GM19452 (cell line): ENCODE measurements at regions not wholly inside any gene's neighbourhood (a gene's known extent, or its start where the extent isn't known, plus 50 kb on each side); places are given as distances from the start of the nearest gene placed in this dataset.
"Not testable (repeated sequence)": the region's sequence is repeated elsewhere in the genome, so short reads cannot be mapped to it uniquely, and the experiment has no call there.

ENCODE experiments used
- ATAC-seq: cut with Tn5 transposase; IDR thresholded peaks from one replicate; pipeline ENCODE4 v1.9.1; 2021; ENCODE audit not compliant: unreplicated experiment

DNA sequence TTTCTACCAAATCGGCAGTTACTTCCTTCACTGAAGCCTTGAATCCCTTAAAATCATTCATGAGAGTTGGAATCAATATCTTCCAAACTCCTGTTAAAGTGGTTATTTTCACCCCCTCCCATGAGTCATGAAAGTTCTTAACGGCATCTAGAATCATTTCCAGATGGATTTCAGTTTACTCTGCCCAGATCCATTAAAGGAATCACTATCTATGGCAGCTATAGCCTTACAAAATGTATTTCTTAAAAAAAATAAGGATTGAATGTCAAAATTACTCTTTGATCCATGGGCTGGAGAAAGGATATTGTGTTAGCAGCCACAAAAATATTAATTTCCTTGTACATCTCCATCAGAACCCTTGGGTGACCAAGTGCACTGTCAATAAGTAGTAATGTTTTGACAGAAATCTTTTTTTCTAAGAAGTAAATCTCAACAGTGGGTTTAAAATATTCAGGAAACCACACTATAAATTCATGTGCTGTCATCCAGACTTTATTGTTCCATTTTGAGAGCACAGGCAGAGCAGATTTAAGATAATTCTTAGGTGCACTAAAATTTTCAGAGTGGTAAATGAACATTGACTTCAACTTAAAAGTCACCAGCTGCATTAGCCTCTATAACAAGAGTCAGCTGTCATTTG is 767.7 kb downstream of the DTWD2 start:
- ATAC-seq = no peak

DNA sequence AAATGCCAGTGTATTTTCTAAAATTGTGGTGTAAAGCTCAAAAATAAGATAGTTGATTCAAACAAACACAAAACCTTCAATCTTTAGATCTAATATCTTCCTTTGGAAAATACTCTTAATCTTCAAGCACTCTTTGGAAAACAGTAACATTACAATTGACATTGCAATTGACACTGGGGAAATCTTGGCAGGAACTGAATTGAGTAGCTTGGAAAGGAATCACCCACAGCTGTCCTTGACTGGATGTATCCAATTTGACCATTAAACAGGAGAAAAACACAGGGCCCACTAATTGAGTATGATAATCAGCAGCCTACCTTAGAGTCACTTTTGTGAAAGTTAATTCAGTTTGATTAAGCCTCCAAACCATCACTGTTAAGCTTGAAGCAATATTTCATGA is 776.7 kb downstream of the DTWD2 start:
- no peak for ATAC-seq

DNA sequence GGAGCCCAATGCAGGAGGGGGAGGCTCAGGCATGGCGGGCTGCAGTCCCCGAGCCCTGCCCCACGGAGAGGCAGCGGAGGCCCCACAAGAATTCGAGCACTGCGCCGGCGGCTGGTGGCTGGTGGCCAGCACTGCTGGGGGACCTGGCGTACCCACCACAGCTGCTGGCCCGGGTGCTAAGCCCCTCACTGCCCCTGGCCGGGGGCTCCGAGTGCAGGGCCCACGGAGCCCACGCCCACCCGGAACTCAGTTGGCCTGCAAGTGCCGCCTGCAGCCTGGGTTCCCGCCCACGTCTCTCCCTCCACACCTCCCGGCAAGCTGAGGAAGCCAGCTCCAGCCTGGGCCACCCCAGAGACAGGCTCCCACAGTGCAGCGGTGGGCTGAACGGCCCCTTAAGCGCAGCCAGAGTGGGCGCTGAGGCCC is 780.3 kb downstream of the DTWD2 start:
- ATAC-seq = no peak

DNA sequence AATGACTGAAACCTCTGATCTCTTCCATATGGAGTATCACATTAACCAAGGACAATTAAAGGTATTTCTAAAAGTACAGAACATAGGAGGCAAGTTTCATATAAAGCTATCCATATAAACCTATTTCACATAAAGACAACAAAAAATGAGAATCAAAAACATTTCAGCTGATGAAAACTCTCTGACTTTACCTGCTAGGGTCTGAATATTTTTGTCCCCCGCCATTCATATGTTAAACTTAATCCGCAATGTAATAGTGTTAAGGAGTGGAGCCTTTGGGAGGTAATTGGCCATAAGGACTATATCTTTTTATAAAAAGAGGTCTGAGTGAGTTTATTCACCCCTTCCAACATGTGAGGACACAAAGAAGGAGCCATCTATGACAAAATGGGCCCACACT is 788.5 kb downstream of the DTWD2 start:
- no peak for ATAC-seq

DNA sequence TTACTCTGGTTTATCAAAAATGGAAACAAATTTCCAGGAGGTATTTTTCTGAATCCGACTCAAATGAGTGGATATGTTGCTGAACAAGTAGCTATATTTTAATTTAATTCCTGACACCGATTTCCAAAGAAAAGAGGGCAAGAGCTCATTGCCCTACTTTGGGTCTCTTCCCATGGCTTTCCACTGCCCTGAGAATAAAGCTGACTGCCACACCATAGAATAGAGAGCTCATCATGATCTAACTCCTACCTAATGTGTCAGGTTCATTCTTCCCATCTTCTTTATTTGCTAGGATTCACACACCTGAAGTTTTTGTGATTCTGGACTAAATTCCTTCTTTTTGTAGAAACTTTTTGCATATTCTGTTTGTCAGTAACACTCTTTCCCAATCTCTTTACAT is 792.1 kb downstream of the DTWD2 start:
- no peak for ATAC-seq

DNA sequence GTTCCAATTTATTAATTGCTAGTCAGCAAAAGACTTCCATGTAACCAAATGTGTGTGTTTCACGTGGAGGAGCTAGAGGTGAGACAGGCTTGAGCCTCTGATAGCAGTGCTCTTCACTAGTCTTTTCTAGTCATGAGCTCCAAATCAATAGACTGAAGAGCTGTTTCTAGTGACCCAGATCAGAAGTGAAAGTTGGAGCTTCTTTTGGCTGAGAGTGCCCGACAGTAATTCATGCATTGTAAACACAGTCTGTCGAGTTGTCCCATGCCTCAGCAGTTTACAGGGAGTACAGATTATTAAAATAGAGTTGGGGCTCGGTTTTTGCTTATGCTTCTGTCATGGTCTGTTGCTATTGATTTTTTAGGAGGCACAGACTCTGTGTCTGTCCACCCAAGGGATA is 793.1 kb downstream of the DTWD2 start:
- ATAC-seq = no peak

DNA sequence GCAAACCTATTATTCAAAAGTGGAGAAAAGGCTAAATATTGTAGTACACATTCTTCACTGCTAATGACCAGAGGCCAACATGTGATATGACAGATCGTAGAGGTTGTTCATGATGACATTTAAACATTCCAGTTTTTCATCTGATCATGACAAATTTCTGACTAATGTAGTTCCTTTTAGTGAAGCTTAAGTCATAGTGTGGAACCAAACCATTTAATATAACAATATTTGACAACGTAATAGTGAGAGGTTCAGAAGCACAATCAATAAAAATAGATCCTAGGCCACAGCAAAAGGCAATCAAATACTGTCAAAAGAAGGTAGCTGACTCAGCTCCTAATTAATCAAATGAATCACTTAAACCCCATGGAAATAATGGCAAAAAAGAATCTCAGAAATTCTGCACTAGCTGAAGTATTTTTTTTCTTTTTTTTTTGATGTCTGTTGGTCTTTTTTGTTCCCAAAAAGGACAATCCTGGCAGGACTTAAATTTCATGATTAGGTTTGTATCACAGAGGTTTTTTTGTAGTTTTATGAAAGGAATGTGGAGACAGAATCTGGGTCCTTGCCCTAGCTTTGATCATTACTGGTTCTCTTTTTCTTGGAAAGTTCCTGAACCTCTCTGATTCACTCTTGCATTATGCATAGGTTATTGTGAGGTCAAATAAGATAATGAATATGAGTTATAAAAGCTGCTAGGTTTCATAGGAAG is 795.0 kb downstream of the DTWD2 start:
- no peak for ATAC-seq

DNA sequence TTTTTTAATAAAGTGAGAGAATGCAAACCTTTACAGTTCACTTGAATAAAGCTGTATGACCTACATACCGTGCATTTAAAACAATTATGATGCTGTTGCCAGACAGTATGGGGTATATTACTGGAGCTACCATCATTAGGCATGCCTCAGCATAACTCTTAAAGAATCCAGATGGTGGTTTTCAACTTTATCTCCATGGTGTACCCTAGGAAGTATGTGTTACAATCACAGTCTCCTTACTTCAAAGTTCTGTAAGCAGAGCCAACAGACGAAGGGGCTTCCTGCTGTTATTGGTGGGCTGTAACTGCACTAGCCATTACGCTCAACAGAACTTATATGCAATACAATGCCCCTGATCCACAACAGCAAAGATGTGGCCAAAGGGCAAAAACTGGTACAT is 803.3 kb downstream of the DTWD2 start:
- no peak for ATAC-seq

DNA sequence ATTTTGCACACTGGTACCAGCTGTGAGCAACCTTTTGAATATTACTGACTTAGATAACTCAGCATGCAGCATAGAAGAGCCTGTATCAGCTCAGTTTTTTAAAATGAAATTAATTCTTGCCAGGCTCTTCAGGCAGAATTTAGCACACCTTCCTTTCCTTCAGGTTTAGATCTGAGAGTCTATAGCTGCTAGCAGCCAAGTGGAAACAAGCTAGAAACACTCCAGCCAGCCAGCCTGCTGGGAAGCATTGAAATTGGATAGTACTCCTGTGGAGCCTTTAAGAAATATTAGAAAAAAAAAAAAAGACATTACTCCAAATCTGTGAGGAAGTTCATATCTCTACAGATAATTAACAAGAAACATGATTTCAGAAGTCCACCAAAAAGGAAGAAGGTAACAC is 812.2 kb downstream of the DTWD2 start:
- ATAC-seq = no peak

DNA sequence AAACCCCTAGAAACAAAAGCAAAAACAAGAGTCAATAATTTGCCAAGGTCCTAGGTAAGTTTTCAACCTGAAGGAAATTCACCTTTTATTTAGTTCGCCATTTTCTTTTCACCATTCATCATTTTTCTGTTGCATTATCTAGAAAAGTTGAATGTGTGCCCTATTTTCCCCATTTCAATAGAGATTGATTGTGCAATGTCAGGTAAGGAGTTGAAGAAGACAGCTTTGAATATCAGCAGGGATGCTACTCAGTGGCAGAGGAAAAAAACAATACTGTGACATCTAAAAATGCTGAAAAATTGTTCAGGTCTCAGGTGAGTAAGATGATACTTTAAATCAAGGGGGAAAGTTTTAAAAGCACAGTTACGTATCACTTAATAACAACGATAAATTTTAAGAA is 813.7 kb downstream of the DTWD2 start:
- no peak for ATAC-seq

DNA sequence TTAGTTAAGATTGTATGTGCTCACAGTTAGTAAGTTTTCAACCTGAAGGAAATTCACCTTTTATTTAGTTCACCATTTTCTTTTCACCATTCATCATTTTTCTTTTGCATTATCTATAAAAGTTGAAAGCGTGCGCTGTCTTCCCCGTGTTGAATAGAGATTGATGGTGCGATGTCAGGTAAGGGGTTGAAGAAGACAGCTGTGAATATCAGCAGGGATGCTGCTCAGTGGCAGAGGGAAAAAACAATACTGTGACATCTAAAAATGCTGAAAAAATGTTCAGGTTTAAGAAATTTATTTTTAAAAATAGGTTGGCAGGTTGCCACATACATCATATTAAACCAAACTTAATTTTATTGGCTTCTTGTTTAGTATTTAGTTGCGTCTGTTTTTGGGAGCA is 815.0 kb downstream of the DTWD2 start:
- no peak for ATAC-seq

DNA sequence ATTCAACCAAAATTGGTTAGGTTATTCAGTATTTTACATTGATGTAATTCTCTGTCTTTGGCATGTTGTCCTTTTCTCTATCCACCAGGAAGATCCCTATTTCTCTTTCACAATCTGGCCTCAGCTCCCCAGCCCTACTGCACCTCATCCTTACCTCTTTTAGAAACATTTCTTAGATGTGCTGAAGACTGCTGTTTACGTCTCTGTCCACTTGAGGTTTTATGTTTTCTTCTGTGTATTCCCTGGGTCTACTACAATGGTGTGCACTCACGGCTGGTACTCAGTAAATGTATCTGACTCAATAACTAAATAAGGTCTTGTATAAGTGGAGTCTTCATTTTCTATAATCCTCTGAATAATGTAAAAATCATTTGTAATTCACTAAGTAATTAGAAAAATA is 822.7 kb downstream of the DTWD2 start:
- no peak for ATAC-seq

DNA sequence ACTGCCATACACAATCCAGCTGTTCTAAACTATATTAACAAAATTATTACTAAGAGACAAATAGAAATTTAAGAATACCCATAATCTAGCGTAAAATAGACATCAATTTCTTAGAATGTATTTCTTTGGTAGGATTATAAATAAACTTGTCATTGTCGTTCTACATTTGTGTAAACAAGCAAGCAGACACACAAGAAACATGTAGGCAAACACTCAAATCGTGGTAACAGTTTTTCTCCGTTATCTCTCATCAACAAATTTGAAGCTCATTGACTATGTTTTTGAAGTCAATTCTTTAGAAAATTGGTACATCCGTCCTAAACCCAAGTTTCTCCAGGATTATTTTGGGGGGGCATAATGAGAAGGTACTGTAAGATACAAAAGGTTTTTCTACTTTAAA is 832.2 kb downstream of the DTWD2 start:
- ATAC-seq = no peak

DNA sequence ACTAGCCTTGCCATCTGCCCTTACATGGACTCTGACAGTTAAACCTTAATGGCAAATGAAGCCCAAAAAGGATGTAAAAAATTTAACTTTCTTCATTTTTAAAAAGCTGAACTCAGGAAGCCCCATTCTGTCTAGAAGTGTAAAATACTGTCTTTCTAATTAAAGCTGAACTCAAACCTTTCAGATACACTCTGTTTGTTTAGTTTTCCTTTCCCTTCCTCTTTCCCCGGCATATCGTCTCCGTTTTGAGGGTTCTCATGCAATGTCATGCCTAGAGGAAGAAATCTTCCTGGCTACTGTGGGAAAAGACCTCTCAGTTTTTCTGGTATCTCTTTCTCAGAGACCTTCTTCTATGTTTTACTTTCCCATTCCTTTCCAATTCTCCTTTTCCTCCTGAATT is 841.5 kb downstream of the DTWD2 start:
- ATAC-seq = no peak

DNA sequence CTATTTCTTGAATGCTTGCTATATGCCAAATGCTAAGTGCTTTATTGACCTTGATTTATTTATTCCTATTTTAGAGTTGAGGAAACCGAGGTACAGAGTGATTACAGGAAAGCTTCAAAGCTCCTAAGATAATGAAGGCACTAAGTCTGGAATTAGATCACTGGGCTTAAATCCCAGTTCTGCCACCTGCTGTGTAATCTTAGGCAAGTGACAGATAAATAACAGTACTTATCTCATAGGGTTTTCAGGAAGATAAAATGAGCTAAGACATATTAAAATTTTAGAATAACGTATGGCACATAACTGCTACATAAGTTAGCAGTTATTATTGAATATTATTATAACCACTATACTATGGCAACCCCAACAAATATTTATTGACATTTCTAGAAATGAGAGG is 843.8 kb downstream of the DTWD2 start:
- no peak for ATAC-seq

DNA sequence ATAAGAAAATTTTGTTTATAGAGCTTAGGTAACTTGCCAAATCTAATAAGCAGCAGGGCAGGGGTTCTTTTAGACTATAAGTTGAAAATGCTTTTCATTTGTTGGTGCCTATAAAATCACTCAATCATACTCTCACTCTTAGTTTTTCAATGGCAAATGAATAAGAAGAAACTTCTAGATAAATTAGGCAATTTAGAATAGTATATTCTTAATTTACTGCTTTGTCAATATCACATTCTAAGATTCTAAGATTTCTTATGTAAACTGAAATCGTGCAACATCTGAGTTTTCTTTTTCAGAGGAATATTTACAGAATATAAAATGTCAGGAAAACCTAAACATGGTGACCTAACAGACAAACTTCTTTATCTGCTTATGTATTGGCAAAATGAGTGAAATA is 849.0 kb downstream of the DTWD2 start:
- ATAC-seq = no peak

DNA sequence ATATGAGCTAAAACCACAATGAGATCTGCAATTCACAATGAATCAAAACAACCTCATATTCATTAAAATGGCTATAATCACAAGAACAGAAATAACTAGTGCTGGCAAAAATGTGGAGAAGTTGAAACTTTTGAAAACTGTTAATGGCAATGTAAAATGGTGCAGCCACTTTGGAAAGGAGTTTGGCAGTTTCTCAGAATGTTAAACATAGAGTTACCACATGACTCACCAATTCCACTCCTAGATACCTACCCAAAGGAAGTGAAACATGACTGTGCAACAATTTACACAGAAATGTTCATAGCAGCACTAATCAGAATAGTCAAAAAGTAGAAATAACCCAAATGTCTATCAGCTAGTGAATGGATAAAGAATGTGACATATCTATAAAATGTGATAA is 862.2 kb downstream of the DTWD2 start:
- ATAC-seq = no peak

DNA sequence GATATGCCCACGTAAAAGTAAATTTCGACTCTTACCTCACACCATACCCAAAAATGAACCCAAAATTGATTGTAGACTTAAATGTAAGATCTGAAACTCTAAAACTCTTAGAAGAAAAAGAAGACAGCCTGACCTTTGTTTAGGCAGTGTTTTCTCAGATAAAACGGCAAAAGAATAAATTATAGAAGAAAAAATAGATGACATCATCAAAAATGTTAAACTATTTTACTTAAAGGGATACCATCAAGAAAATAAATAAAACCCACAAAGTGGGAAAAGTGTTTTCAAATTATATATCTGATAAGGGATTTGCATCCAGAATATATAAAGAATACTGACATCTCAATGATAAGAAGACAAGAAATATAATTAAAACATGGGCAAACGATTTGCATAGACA is 862.7 kb downstream of the DTWD2 start:
- ATAC-seq = no peak

DNA sequence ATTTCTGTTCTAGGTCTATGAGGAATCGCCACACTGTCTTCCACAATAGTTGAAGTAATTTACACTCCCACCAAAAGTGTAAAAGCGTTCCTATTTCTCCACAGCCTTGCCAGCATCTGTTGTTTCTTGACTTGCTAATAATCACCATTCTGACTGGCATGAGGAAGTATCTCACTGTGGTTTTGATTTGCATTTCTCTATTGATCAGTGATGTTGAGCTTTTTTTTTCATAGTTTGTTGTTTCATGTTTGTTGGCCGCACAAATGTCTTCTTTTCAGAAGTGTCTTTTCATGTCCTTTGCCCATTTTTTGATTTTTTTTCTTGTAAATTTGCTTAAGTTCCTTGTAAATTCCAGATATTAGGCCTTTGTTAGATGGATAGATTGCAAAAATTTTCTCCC is 867.1 kb downstream of the DTWD2 start:
- ATAC-seq = no peak

DNA sequence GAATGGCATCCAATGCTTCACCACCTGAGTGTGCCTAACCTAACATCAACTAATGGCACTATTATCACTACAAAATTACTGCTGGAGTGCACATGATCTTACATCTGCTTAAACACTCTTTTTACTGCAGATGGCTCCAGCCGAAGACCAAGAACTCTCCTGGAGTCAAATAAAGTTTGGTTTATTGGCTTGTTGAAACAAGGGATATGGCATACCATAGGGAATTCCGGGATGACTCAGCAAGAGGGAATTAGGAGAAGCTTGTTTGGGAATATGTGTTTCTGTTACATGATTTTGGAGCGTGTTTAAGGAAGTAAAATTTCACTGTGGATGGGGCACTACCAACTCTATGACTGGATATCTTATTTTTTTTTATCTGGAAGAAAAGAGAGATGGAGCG is 872.6 kb downstream of the DTWD2 start:
- ATAC-seq = no peak

DNA sequence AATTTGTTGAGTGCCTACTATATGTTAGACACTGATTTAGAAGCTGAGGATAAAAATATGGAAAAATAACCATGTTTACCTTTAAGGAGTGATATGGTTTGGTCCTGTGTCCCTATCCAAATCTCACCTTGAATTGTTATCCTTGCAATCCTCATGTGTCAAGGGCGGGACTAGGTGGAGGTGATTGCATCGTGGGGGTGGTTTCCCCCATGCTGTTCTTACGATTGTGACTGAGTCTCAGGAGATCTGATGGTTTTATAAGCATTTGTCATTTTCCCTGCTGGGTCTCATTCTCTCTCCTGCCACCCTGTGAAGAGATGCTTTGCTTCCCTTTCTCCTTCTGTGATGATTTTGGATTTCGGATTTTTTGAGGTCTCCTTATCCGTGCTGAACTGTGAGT is 876.4 kb downstream of the DTWD2 start:
- no peak for ATAC-seq

DNA sequence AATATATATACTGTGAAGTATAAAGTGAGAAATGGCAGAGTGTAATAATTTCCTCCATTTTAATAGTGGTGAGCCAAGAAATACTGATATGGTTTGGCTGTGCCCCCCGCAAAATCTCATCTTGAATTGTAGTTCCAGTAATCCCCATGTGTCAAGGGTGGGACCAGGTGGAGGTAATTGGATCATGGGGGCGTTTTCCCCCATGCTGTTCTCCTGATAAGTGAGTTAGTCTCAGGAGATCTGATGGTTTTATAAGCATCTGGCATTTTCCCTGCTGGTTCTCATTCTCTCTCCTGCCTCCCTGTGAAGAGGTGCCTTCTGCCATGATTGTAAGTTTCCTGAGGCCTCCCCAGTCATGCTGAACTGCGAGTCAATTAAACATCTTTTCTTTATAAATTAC is 881.1 kb downstream of the DTWD2 start:
- ATAC-seq = not testable (repeated sequence)

DNA sequence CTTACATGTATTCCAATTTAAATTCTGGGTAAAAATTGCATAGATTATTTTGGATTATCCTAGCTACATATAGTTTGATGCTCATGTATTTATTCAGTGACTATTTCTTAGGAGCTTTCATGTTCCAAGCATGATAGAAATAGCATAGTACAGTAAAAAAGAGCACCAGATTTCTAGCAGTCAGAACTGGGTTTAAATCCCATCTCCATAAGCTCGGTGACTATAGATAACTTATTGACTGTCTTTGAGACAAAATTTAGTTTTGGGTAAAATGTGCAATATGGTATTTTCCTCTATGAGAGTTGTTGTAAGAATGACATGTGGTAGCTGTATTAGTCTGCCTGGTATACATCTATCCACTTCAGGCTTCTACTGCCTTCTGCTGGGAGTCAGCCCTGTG is 889.6 kb downstream of the DTWD2 start:
- ATAC-seq = no peak
